ENCODE measurements at regions not wholly inside any gene's neighbourhood (a gene's known extent, or its start where the extent isn't known, plus 50 kb on each side); places are given as distances from the start of the nearest gene placed in this dataset.

DNA sequence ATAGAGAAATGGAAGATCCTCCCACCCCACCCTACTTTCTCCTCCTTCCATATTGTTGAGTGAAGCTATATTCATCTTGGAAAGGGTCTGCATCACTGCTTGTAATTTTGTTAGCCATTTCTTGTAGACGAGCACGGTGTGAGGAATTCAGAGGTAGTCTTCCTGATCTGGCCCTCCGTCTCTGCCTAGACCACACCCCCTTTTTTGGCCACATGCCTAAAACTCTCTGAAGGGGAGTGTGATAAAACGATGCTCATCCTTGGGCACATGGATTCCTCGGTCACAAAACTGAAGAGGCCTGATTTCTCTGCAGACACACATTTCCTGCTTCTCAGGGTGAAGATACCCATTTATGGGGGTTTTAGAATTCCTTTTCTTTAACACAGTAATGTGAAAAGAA, 182.8 kb downstream of the LARP7 start:
- no peak for TF ChIP-seq POLR2AphosphoS5 (IDR thresholded peaks at IDR 0.05; ENCODE audit: low read depth, low read length)
- no peak for TF ChIP-seq FOXP2 (optimal IDR thresholded peaks at IDR 0.05; ENCODE audit: borderline replicate concordance, extremely low read depth, extremely low read length, insufficient read depth)
- TF ChIP-seq TAF1 (IDR thresholded peaks at IDR 0.05; ENCODE audit: borderline replicate concordance, insufficient read depth, low read length): no peak
- TF ChIP-seq, protein P1, sequence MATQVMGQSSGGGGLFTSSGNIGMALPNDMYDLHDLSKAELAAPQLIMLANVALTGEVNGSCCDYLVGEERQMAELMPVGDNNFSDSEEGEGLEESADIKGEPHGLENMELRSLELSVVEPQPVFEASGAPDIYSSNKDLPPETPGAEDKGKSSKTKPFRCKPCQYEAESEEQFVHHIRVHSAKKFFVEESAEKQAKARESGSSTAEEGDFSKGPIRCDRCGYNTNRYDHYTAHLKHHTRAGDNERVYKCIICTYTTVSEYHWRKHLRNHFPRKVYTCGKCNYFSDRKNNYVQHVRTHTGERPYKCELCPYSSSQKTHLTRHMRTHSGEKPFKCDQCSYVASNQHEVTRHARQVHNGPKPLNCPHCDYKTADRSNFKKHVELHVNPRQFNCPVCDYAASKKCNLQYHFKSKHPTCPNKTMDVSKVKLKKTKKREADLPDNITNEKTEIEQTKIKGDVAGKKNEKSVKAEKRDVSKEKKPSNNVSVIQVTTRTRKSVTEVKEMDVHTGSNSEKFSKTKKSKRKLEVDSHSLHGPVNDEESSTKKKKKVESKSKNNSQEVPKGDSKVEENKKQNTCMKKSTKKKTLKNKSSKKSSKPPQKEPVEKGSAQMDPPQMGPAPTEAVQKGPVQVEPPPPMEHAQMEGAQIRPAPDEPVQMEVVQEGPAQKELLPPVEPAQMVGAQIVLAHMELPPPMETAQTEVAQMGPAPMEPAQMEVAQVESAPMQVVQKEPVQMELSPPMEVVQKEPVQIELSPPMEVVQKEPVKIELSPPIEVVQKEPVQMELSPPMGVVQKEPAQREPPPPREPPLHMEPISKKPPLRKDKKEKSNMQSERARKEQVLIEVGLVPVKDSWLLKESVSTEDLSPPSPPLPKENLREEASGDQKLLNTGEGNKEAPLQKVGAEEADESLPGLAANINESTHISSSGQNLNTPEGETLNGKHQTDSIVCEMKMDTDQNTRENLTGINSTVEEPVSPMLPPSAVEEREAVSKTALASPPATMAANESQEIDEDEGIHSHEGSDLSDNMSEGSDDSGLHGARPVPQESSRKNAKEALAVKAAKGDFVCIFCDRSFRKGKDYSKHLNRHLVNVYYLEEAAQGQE (IDR thresholded peaks at IDR 0.05; ENCODE audit: insufficient read depth in 1 of 2, low read depth in 2 of 2, low read length in 2 of 2): no peak
- TF ChIP-seq SIN3A (IDR thresholded peaks at IDR 0.05; ENCODE audit: borderline replicate concordance, insufficient read depth, low read length): no peak

DNA sequence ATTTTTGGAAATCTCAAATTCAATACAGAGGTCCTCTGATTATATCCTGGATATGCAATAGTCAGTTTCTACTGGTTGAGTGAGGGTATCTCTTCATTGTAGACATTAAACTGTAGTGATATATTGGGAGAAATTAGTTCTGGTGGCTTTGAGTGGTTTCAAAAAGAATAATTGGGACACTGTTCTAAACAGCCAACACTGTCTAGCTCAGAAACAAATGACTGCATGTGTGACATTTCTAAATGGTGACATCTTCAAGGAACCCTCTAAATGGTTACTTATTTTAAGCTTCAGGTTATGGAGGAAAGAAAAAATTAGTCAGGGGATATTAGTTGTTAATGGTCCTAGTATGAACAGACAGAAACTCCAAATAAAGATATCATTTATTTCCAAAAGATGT, 186.2 kb downstream of the LARP7 start:
- TF ChIP-seq, protein P1 (IDR thresholded peaks at IDR 0.05; ENCODE audit: insufficient read depth in 1 of 2, low read depth in 2 of 2, low read length in 2 of 2): no peak
- TF ChIP-seq FOXP2 (optimal IDR thresholded peaks at IDR 0.05; ENCODE audit: borderline replicate concordance, extremely low read depth, extremely low read length, insufficient read depth) (no peak), SIN3A (IDR thresholded peaks at IDR 0.05; ENCODE audit: borderline replicate concordance, insufficient read depth, low read length) (no peak), POLR2AphosphoS5 (IDR thresholded peaks at IDR 0.05; ENCODE audit: low read depth, low read length) (no peak), TAF1 (IDR thresholded peaks at IDR 0.05; ENCODE audit: borderline replicate concordance, insufficient read depth, low read length) (no peak)

DNA sequence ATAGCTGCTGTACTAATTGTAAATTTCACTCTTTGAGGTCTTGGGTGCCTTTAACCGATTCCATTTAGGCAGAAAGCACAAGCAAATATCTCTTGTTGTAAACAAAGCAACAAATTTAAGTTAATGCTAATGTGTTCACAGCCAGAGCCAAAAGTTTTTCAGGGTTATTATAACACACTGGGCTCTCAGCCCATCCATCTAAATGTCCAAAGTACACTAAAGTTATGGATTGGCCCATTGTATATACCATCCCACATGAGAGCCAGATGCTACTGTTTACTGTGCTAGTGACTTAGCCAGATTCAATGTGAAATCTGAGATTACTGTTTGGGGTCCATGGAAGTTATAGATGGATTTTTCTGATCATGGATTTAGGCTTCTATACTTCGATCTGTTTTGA, 186.7 kb downstream of the LARP7 start:
- no peak for TF ChIP-seq SIN3A (IDR thresholded peaks at IDR 0.05; ENCODE audit: borderline replicate concordance, insufficient read depth, low read length)

DNA sequence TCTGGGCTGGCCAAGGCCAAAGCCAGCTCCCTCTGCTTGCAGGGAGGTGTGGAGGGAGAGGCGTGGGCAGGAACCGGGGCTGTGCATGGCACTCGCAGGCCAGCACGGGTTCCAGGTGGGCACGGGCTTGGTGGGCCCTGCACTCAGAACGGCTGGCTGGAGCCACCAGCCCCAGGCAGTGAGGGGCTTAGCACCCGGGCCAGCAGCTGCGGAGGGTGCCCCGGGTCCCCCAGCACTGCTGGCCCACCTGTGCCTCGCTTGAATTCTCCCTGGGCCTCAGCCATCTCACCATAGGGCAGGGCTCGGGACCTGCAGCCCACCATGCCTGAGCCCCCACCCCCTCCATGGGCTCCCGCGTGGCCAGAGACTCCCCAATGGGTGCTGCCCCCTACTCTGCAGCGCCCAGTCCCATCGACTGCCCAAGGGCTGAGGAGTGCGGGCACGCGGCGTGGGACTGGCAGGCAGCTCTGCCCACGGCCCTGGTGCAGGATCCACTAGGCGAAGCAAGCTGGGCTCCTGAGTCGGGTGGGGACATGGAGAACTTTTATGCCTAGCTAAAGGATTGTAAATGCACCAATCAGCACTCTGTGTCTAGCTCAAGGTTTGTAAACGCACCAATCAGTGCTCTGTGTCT, 193.9 kb downstream of the LARP7 start:
- TF ChIP-seq FOXP2 (optimal IDR thresholded peaks at IDR 0.05; ENCODE audit: borderline replicate concordance, extremely low read depth, extremely low read length, insufficient read depth): no peak
- TF ChIP-seq, protein P1 (IDR thresholded peaks at IDR 0.05; ENCODE audit: insufficient read depth in 1 of 2, low read depth in 2 of 2, low read length in 2 of 2): no peak
- TF ChIP-seq SIN3A (IDR thresholded peaks at IDR 0.05; ENCODE audit: borderline replicate concordance, insufficient read depth, low read length): no peak
- no peak for TF ChIP-seq TAF1 (IDR thresholded peaks at IDR 0.05; ENCODE audit: borderline replicate concordance, insufficient read depth, low read length)
- TF ChIP-seq POLR2AphosphoS5 (IDR thresholded peaks at IDR 0.05; ENCODE audit: low read depth, low read length): no peak

DNA sequence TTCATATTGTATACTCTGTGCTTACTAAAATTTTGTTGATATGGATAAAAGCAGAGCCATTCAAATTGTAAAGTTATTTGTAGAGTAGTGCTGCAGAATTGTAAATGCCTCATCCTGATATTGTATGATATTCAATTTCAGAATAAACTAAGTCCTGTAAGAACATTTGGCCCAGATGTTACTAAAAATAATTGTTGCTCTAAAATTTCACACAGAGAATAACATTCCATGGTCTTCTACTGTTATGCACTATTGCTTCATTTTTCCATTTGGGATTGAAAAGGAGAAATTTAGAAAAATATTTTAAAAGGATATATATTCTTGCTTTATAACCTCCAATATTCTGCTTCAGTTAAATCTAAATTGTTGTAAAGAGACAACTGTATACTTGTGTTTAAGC, 195.6 kb downstream of the LARP7 start:
- TF ChIP-seq, protein P1 (IDR thresholded peaks at IDR 0.05; ENCODE audit: insufficient read depth in 1 of 2, low read depth in 2 of 2, low read length in 2 of 2): no peak
- no peak for TF ChIP-seq SIN3A (IDR thresholded peaks at IDR 0.05; ENCODE audit: borderline replicate concordance, insufficient read depth, low read length)
- no peak for TF ChIP-seq TAF1 (IDR thresholded peaks at IDR 0.05; ENCODE audit: borderline replicate concordance, insufficient read depth, low read length)
- TF ChIP-seq POLR2AphosphoS5 (IDR thresholded peaks at IDR 0.05; ENCODE audit: low read depth, low read length): no peak
- no peak for TF ChIP-seq FOXP2 (optimal IDR thresholded peaks at IDR 0.05; ENCODE audit: borderline replicate concordance, extremely low read depth, extremely low read length, insufficient read depth)

Data from PFSK-1 (cell line).